SK-N-MC (cell line): ENCODE measurements at regions not wholly inside any gene's neighbourhood (a gene's known extent, or its start where the extent isn't known, plus 50 kb on each side); places are given as distances from the start of the nearest gene placed in this dataset.
"Not testable (repeated sequence)": the region's sequence is repeated elsewhere in the genome, so short reads cannot be mapped to it uniquely, and the experiment has no call there.

Source experiments
- DNase-seq: peaks from one replicate; pipeline ENCODE4 v3.0.0-alpha.2; 2011; ENCODE audit warnings: low read depth, low spot score
- H3K27ac ChIP-seq: fragments of 200-600 bp; sonication (generic); 2 replicates; pipeline ENCODE4 v1.5.1; 2016; ENCODE audit warnings: mixed run types
- H3K36me3 ChIP-seq: fragments of 200-600 bp; sonication (generic); 2 replicates; pipeline ENCODE4 v1.6.1; 2017; ENCODE audit warnings: antibody characterized with exemption, low read length, mixed read lengths; ENCODE audit not compliant: insufficient read depth
- H3K4me3 ChIP-seq: fragments of 200-600 bp; sonication (generic); 2 replicates; pipeline ENCODE4 v1.5.1; 2016
- H3K9ac ChIP-seq: fragments of 200-600 bp; sonication (generic); 2 replicates; pipeline ENCODE4 v1.8.0; 2017; ENCODE audit warnings: mixed run types, mixed read lengths; ENCODE audit not compliant: insufficient read length
- H3K9me3 ChIP-seq: fragments of 200-600 bp; sonication (generic); 2 replicates; pipeline ENCODE4 v1.6.1; 2017; ENCODE audit warnings: low read depth, mild to moderate bottlenecking, antibody characterized with exemption, low read length, moderate library complexity, mixed read lengths
- EZH2 ChIP-seq: fragments of 200-600 bp; sonication (generic); IDR thresholded peaks from one replicate; pipeline ENCODE4 v1.6.1; 2017; ENCODE audit warnings: antibody characterized with exemption
- FOXP2 ChIP-seq: optimal IDR thresholded peaks from 2 replicates; pipeline ENCODE3; 2011; ENCODE audit warnings: mild to moderate bottlenecking, moderate library complexity; ENCODE audit not compliant: insufficient read depth; ENCODE audit errors: extremely low read length, control extremely low read depth
- POLR2AphosphoS5 ChIP-seq: IDR thresholded peaks from 2 replicates; pipeline ENCODE4 v1.6.1; 2012; ENCODE audit warnings: mild to moderate bottlenecking, low read depth, low read length, borderline replicate concordance

- Histone ChIP-seq H3K9me3 (no peaks in the 10 kb centered on the region), H3K27ac (no peak overlapping the region), H3K4me3 (no peak overlapping the region), H3K9ac (no peak overlapping the region), H3K36me3 (no peaks in the 10 kb centered on the region)
- TF ChIP-seq FOXP2, result no peak
- no peak for TF ChIP-seq POLR2AphosphoS5
- no peak for TF ChIP-seq EZH2
- DNase-seq, result no peak
Measured at GRCh38 chr4:105060628-105061027, 86.0 kb upstream of the TET2 start.

GRCh38 chr4:105061136-105061696 lies 85.5 kb upstream of the TET2 start:
- TF ChIP-seq FOXP2 (no peak), EZH2 (no peak), POLR2AphosphoS5 (no peak)
- Histone ChIP-seq H3K9me3 (no peaks in the 10 kb centered on the region), H3K9ac (no peak overlapping the region), H3K36me3 (no peaks in the 10 kb centered on the region), H3K27ac (peak overlapping the region; percentile 48; the same call in 1 of the 2 replicates), H3K4me3 (0 out of 2 replicates have a peak overlapping the region, but pooled peaks have one; percentile 3)
- no peak for DNase-seq

GRCh38 chr4:105061731-105062130 lies 84.9 kb upstream of the TET2 start:
- H3K36me3 ChIP-seq, result no peaks in the 10 kb centered on the region
- H3K4me3 ChIP-seq, result 0 out of 2 replicates have a peak overlapping the region, but pooled peaks have one; percentile 3
- no peaks in the 10 kb centered on the region for H3K9me3 ChIP-seq
- peak overlapping the region; percentile 48; the same call in 1 of the 2 replicates for H3K27ac ChIP-seq
- TF ChIP-seq POLR2AphosphoS5, result peak; percentile 30; the same call in 1 of the 2 replicates
- peak; percentile 68 for TF ChIP-seq FOXP2
- no peak for TF ChIP-seq EZH2
- peak; percentile 47 for DNase-seq
- H3K9ac ChIP-seq, result no peak overlapping the region

GRCh38 chr4:105066401-105066800 lies 80.3 kb upstream of the TET2 start:
- TF ChIP-seq FOXP2 (no peak), EZH2 (no peak), POLR2AphosphoS5 (no peak)
- Histone ChIP-seq H3K9me3 (no peaks in the 10 kb centered on the region), H3K36me3 (no peaks in the 10 kb centered on the region), H3K27ac (no peak overlapping the region), H3K9ac (no peak overlapping the region), H3K4me3 (no peak overlapping the region)
- DNase-seq, result no peak

GRCh38 chr4:105067431-105067830 lies 79.2 kb upstream of the TET2 start:
- Histone ChIP-seq H3K4me3 (no peak overlapping the region), H3K9me3 (no peaks in the 10 kb centered on the region), H3K36me3 (no peaks in the 10 kb centered on the region), H3K27ac (no peak overlapping the region), H3K9ac (no peak overlapping the region)
- TF ChIP-seq POLR2AphosphoS5, result no peak
- no peak for TF ChIP-seq EZH2
- no peak for TF ChIP-seq FOXP2
- DNase-seq, result no peak

- Histone ChIP-seq H3K9ac (no peak overlapping the region), H3K4me3 (no peak overlapping the region), H3K36me3 (no peaks in the 10 kb centered on the region), H3K9me3 (no peaks in the 10 kb centered on the region), H3K27ac (no peak overlapping the region)
- TF ChIP-seq POLR2AphosphoS5 (no peak), FOXP2 (no peak), EZH2 (no peak)
- no peak for DNase-seq
Measured at GRCh38 chr4:105067946-105068345, 78.7 kb upstream of the TET2 start.

- Histone ChIP-seq H3K9ac (no peak overlapping the region), H3K36me3 (no peaks in the 10 kb centered on the region), H3K27ac (no peak overlapping the region), H3K9me3 (no peaks in the 10 kb centered on the region), H3K4me3 (no peak overlapping the region)
- TF ChIP-seq FOXP2 (no peak), EZH2 (no peak), POLR2AphosphoS5 (no peak)
- DNase-seq, result no peak
Measured at GRCh38 chr4:105068516-105068915, 78.2 kb upstream of the TET2 start.

- H3K36me3 ChIP-seq, H3K9me3 ChIP-seq, H3K4me3 ChIP-seq, DNase-seq, H3K27ac ChIP-seq, H3K9ac ChIP-seq: not testable (repeated sequence)
Measured at GRCh38 chr4:105072095-105072494, 74.6 kb upstream of the TET2 start.

- Histone ChIP-seq H3K9ac (no peak overlapping the region), H3K36me3 (no peaks in the 10 kb centered on the region), H3K9me3 (no peaks in the 10 kb centered on the region), H3K4me3 (no peak overlapping the region), H3K27ac (no peak overlapping the region)
- TF ChIP-seq EZH2 (no peak), FOXP2 (no peak), POLR2AphosphoS5 (no peak)
- DNase-seq, result no peak
Measured at GRCh38 chr4:105074097-105074496, 72.6 kb upstream of the TET2 start.
